Type B pancreatic cell (in vitro differentiated cells): ENCODE measurements at regions not wholly inside any gene's neighbourhood (a gene's known extent, or its start where the extent isn't known, plus 50 kb on each side); places are given as distances from the start of the nearest gene placed in this dataset.

ENCODE experiments used
- DNase-seq: peaks from one replicate; pipeline ENCODE4 v3.0.0; 2021; ENCODE audit warnings: mixed read lengths; ENCODE audit not compliant: unreplicated experiment; ENCODE audit errors: extremely low spot score
- H3K27ac Mint-ChIP-seq: 2 replicates; pipeline ENCODE4 v1.8.0; 2021; ENCODE audit warnings: mild to moderate bottlenecking, mixed read lengths
- H3K27me3 Mint-ChIP-seq: 2 replicates; pipeline ENCODE4 v1.8.0; 2021; ENCODE audit warnings: mixed read lengths
- H3K36me3 Mint-ChIP-seq: 2 replicates; pipeline ENCODE4 v1.8.0; 2021; ENCODE audit warnings: mixed read lengths
- H3K4me1 Mint-ChIP-seq: one replicate; pipeline ENCODE4 v1.8.0; 2021; ENCODE audit warnings: mixed read lengths; ENCODE audit not compliant: unreplicated experiment
- H3K4me3 Mint-ChIP-seq: 2 replicates; pipeline ENCODE4 v1.8.0; 2021; ENCODE audit warnings: mild to moderate bottlenecking, mixed read lengths
- H3K9me3 Mint-ChIP-seq: 2 replicates; pipeline ENCODE4 v1.8.0; 2021; ENCODE audit warnings: mixed read lengths
- TF ChIP-seq, protein P1 (sequence below): fragments of 200-600 bp; sonication (generic); conservative IDR thresholded peaks from 2 replicates; pipeline ENCODE4 v1.5.0; 2021; ENCODE audit warnings: antibody characterized with exemption, mild to moderate bottlenecking

DNA sequence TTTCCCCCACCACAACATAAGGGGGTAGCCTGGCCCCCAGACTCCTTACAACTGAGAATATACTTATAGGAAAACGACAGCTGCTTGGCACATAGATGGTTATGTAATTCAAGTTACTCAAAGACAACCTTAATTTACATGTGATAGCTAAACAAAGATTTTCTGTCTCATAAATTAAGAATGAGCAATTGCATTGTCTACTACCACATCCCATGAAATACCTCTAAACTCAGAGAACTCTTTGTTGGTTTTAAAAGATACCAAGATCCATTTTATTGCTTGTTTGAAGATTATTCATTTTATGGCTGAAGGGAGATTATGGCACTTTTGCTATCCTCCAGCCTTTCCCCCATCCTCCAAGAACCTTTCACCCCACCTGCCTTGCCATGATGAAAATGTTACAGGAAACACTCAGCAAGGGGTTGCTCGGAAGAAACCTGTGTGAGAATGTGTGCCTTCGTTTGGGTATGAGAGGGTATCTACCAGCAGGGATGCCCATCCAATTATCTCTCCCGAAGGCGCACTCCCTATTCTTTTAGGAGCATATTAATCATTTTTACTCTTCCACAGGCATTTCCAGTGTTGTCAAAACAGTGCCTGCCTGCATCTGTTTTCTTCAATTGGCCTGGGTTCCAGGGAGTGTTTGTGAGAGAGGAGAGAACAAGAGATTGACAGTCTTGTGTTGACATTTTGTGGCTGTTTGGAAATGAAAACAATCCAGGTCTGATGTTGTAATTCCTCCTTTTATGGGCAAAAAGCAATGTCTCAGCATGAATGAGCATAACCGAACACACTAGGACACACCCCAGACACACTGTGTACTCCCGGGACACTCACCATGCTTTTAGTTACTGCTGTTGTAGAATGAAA lies 208.0 kb upstream of the ANKRD55 start:
- H3K4me3 Mint-ChIP-seq: no peak overlapping the region
- DNase-seq: no peak

GRCh38 chr5:56434986-56435385 lies 201.9 kb upstream of the ANKRD55 start:
- TF ChIP-seq, protein P1, sequence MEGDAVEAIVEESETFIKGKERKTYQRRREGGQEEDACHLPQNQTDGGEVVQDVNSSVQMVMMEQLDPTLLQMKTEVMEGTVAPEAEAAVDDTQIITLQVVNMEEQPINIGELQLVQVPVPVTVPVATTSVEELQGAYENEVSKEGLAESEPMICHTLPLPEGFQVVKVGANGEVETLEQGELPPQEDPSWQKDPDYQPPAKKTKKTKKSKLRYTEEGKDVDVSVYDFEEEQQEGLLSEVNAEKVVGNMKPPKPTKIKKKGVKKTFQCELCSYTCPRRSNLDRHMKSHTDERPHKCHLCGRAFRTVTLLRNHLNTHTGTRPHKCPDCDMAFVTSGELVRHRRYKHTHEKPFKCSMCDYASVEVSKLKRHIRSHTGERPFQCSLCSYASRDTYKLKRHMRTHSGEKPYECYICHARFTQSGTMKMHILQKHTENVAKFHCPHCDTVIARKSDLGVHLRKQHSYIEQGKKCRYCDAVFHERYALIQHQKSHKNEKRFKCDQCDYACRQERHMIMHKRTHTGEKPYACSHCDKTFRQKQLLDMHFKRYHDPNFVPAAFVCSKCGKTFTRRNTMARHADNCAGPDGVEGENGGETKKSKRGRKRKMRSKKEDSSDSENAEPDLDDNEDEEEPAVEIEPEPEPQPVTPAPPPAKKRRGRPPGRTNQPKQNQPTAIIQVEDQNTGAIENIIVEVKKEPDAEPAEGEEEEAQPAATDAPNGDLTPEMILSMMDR: no peak
- no peaks in the 10 kb centered on the region for H3K36me3 Mint-ChIP-seq
- no peak overlapping the region for H3K4me3 Mint-ChIP-seq
- no peaks in the 10 kb centered on the region for H3K27me3 Mint-ChIP-seq
- no peak overlapping the region for H3K27ac Mint-ChIP-seq
- no peak for DNase-seq
- peaks cover 4% of the 10 kb centered on the region for H3K9me3 Mint-ChIP-seq
- no peaks in the 10 kb centered on the region for H3K4me1 Mint-ChIP-seq

More for the DNA sequence above, 208.0 kb upstream of the ANKRD55 start:
- Mint-ChIP-seq H3K4me1 (peaks cover 10% of the 10 kb centered on the region), H3K27ac (peak overlapping the region; percentile 78), H3K27me3 (no peaks in the 10 kb centered on the region), H3K36me3 (no peaks in the 10 kb centered on the region), H3K9me3 (no peaks in the 10 kb centered on the region)
- TF ChIP-seq, protein P1: no peak

GRCh38 chr5:56433039-56433617 lies 200.0 kb upstream of the ANKRD55 start:
- no peak overlapping the region for H3K27ac Mint-ChIP-seq
- H3K4me3 Mint-ChIP-seq: no peak overlapping the region
- TF ChIP-seq, protein P1: no peak
- H3K27me3 Mint-ChIP-seq: no peaks in the 10 kb centered on the region
- H3K36me3 Mint-ChIP-seq: no peaks in the 10 kb centered on the region
- H3K9me3 Mint-ChIP-seq: peaks cover 4% of the 10 kb centered on the region
- H3K4me1 Mint-ChIP-seq: peaks cover 7% of the 10 kb centered on the region
- DNase-seq: no peak

DNA sequence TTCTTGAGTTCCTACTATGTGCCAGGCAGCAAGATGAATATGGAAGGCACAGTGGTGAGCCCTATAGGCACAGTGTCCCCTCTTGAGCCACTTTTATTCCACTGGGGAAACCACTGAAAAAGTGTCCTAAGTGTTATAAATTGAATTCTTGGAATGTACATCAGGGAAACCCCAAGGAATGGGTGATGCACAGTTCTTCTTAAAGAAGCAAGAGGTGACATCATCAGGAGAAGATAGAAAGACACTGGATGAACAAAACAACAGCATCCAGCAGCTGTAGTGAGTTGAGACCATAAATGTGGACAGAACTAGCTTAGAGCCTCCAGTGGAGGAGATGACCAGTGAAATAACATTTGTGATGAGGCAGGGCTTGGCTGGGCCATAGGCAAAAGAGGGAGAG lies 199.2 kb upstream of the ANKRD55 start:
- TF ChIP-seq, protein P1: no peak
- H3K27me3 Mint-ChIP-seq: no peaks in the 10 kb centered on the region
- H3K36me3 Mint-ChIP-seq: no peaks in the 10 kb centered on the region
- no peak for DNase-seq
- no peak overlapping the region for H3K4me3 Mint-ChIP-seq
- H3K27ac Mint-ChIP-seq: no peak overlapping the region
- peaks cover 8% of the 10 kb centered on the region for H3K9me3 Mint-ChIP-seq
- peaks cover 7% of the 10 kb centered on the region for H3K4me1 Mint-ChIP-seq

- Mint-ChIP-seq H3K4me3 (no peak overlapping the region), H3K36me3 (peaks cover 3% of the 10 kb centered on the region), H3K9me3 (peaks cover 8% of the 10 kb centered on the region), H3K27me3 (no peaks in the 10 kb centered on the region), H3K4me1 (peaks cover 7% of the 10 kb centered on the region), H3K27ac (no peak overlapping the region)
- TF ChIP-seq, protein P1: no peak
- DNase-seq: no peak
Measured at GRCh38 chr5:56430422-56430821, 197.3 kb upstream of the ANKRD55 start.
